ENCODE measurements at regions not wholly inside any gene's neighbourhood (a gene's known extent, or its start where the extent isn't known, plus 50 kb on each side); places are given as distances from the start of the nearest gene placed in this dataset.
"Not testable (repeated sequence)": the region's sequence is repeated elsewhere in the genome, so short reads cannot be mapped to it uniquely, and the experiment has no call there.

DNA sequence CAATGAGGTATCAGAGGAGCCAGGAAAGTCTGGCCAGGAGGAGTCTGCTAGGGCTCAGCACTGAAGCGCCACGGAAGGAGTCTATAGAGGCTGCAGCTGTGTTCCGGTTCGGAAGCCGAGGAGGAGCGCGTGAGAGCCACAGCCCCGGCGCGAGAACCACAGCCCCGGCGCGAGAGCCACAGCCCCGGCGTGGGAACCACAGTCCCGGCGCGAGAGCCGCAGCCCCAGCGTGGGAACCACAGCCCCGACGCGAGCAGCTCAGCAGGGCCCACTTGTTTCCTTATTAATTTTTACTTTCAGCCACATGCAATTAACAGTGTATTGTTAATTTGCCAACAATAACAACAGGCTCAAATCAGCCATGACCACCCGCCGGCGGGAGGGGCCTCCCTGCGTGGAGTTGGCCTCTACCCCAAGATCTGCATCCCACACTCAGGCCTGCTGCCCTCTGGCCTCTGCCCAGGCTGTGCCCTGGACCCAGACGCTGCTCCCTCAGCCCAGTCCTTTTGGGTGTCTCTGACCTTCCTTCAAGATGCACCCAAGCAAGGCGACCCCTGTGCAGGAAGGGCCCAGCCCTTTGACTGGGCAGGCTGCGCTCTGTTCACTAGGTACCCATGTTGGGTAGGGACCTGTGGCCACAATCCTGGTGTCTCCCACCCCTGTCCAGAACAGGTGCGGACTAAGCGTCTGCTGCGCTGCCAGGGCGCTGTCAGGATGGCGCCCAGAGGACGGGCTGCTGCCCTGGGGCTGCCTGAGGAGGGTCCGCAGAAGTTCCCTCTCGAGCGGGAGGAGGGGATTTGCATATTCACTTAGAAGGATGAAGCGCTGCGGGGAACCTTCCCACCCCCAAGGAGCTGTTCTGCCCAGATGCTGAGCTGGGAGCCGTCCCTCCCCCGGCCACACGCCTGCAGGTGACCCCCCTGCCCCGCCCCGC is 113.8 kb downstream of the ADRA2C start:
- Histone ChIP-seq H4K20me1 (ENCODE audit: insufficient read depth, low read length) (no peaks in the 10 kb centered on the region), H3K9me3 (ENCODE audit: low read length) (no peaks in the 10 kb centered on the region), H3K79me2 (ENCODE audit: insufficient read depth, low read depth, low read length) (no peaks in the 10 kb centered on the region), H3K9me2 (ENCODE audit: insufficient read depth, low read length) (no peaks in the 10 kb centered on the region), H3K4me2 (ENCODE audit: low read length) (no peak overlapping the region), H3K27ac (ENCODE audit: low read depth, low read length, poor library complexity, severe bottlenecking) (no peak overlapping the region), H3K4me3 (ENCODE audit: low read depth, low read length, poor library complexity, severe bottlenecking) (no peak overlapping the region), H3K36me3 (ENCODE audit: insufficient read depth, low read length) (no peaks in the 10 kb centered on the region), H2AFZ (ENCODE audit: low read length) (no peak overlapping the region), H3K4me1 (ENCODE audit: insufficient read depth, low read length, poor library complexity, severe bottlenecking) (no peaks in the 10 kb centered on the region)
- ChIA-PET POLR2A (no interaction called here), CTCF (ENCODE audit: unreplicated experiment) (no interaction called here)
- TF ChIP-seq, protein P1, sequence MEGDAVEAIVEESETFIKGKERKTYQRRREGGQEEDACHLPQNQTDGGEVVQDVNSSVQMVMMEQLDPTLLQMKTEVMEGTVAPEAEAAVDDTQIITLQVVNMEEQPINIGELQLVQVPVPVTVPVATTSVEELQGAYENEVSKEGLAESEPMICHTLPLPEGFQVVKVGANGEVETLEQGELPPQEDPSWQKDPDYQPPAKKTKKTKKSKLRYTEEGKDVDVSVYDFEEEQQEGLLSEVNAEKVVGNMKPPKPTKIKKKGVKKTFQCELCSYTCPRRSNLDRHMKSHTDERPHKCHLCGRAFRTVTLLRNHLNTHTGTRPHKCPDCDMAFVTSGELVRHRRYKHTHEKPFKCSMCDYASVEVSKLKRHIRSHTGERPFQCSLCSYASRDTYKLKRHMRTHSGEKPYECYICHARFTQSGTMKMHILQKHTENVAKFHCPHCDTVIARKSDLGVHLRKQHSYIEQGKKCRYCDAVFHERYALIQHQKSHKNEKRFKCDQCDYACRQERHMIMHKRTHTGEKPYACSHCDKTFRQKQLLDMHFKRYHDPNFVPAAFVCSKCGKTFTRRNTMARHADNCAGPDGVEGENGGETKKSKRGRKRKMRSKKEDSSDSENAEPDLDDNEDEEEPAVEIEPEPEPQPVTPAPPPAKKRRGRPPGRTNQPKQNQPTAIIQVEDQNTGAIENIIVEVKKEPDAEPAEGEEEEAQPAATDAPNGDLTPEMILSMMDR (conservative IDR thresholded peaks at IDR 0.05; ENCODE audit: low read length) = no peak
- DNase-seq (ENCODE audit: low spot score) = no peak
- intact Hi-C loops (cut with micrococcal nuclease; ENCODE audit: unreplicated experiment) = loop anchor here (5.0 to 10.0 kb wide), 2 partner anchors 85 to 133 kb away; no protein-coding TSS in a partner anchor
- no TSS peak for BruUV-seq (replicated peaks)

DNA sequence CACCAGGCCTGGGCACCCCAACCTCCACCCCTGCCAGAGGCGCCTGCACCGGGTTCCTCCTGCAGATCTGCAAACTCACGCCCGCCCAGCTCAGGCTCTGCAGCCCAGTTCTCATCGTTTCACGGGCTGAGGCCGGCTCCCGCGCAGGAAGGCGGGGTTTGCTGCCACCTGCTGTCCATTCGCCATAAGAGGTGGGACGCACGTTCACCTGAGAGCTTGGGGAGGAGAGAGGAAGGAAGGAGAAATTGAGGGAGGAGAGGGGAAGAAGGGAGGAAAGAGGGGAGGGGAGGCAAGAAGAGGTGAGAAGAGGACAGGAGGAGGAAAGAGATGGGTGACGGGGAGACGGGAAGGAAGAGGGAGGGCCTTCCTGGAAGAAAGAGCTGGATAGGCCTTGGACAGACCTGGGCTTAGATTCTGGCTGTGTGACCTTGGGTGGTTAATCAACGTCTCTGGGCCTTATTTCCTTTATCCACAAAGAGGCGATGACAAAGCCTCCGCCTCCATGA is 114.5 kb downstream of the ADRA2C start:
- Histone ChIP-seq H3K9me2 (ENCODE audit: insufficient read depth, low read length) (no peaks in the 10 kb centered on the region), H3K27ac (ENCODE audit: low read depth, low read length, poor library complexity, severe bottlenecking) (no peak overlapping the region), H3K36me3 (ENCODE audit: insufficient read depth, low read length) (no peaks in the 10 kb centered on the region), H3K4me1 (ENCODE audit: insufficient read depth, low read length, poor library complexity, severe bottlenecking) (no peaks in the 10 kb centered on the region), H3K4me2 (ENCODE audit: low read length) (no peak overlapping the region), H4K20me1 (ENCODE audit: insufficient read depth, low read length) (no peaks in the 10 kb centered on the region), H3K4me3 (ENCODE audit: low read depth, low read length, poor library complexity, severe bottlenecking) (no peak overlapping the region), H3K79me2 (ENCODE audit: insufficient read depth, low read depth, low read length) (no peaks in the 10 kb centered on the region), H2AFZ (ENCODE audit: low read length) (no peak overlapping the region), H3K9me3 (ENCODE audit: low read length) (no peaks in the 10 kb centered on the region)
- no peak for TF ChIP-seq EZH2phosphoT487 (IDR thresholded peaks at IDR 0.05; ENCODE audit: borderline replicate concordance, low read depth, low read length)
- TF ChIP-seq, protein P1 (conservative IDR thresholded peaks at IDR 0.05; ENCODE audit: low read length) = peak; percentile 84
- peak; percentile 68 for DNase-seq (ENCODE audit: low spot score)
- POLR2A ChIA-PET = no interaction called here
- intact Hi-C loops (cut with micrococcal nuclease; ENCODE audit: unreplicated experiment) = loop anchor here (5.0 to 10.0 kb wide), 2 partner anchors 86 to 133 kb away; no protein-coding TSS in a partner anchor
- BruUV-seq (replicated peaks) = no TSS peak
- CTCF ChIA-PET (ENCODE audit: unreplicated experiment) = no interaction called here

DNA sequence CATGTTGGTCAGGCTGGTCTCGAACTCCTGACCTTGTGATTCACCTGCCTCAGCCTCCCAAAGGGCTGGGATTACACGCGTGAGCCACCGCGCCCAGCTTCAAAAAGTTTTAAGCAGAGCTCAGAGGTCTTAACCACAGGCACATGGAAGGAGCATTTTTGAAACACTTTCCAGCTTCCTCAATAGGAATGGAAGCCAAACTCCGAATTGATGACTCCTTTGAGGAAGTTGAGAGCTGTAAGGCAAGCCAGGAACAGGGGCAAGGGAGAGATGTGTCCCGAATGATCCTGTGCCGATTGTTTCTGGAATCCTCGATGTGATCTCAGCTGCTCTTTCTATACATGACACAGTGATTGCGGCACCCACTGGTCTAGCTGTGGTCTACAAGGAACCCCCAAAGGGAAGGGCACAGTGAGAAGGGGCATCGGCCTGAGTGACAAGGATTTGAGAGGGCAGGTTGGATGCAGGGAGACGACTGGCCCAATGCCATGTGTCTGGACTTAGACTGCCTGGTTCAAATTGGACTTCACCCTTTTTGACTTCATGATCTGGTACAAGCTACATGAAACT is 116.2 kb downstream of the ADRA2C start:
- H2AFZ ChIP-seq (ENCODE audit: low read length); H3K36me3 ChIP-seq (ENCODE audit: insufficient read depth, low read length); H3K9me3 ChIP-seq (ENCODE audit: low read length): not testable (repeated sequence)

DNA sequence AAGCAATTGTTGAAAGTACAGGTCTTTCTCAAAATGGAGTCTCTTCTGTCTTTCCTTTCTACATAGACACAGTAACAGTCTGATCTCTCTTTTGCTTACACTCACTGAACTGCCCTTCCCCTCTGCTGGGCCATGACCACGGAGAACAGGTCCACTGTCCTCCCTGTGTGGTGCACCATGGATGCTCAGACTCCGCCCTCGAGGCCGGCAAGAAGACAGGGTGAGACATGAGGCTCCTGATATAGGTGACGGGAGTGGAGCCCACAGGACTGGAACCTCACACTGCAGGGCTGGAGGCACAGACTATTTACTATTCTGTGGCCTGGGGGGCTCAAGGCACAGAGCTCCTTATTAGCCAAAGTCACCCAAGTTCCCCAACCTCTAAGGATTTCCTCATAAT is 118.1 kb downstream of the ADRA2C start:
- H3K4me2 ChIP-seq (ENCODE audit: low read length); H3K9me3 ChIP-seq (ENCODE audit: low read length); H2AFZ ChIP-seq (ENCODE audit: low read length); H3K36me3 ChIP-seq (ENCODE audit: insufficient read depth, low read length); BruUV-seq (replicated peaks); H3K4me1 ChIP-seq (ENCODE audit: insufficient read depth, low read length, poor library complexity, severe bottlenecking); H3K9me2 ChIP-seq (ENCODE audit: insufficient read depth, low read length); CTCF ChIA-PET (ENCODE audit: unreplicated experiment); H3K4me3 ChIP-seq (ENCODE audit: low read depth, low read length, poor library complexity, severe bottlenecking); H3K27ac ChIP-seq (ENCODE audit: low read depth, low read length, poor library complexity, severe bottlenecking); H3K79me2 ChIP-seq (ENCODE audit: insufficient read depth, low read depth, low read length); DNase-seq (ENCODE audit: low spot score); H4K20me1 ChIP-seq (ENCODE audit: insufficient read depth, low read length): not testable (repeated sequence)
- POLR2A ChIA-PET = interaction anchor here (0.6 kb wide), 1 partner anchor 59 kb away, joined by 3 read pairs; no protein-coding TSS in a partner anchor
- intact Hi-C loops (cut with micrococcal nuclease; ENCODE audit: unreplicated experiment) = loop anchor here (5.0 to 10.0 kb wide), 2 partner anchors 89 to 137 kb away; no protein-coding TSS in a partner anchor

More for the DNA sequence above, 116.2 kb downstream of the ADRA2C start:
- H4K20me1 ChIP-seq (ENCODE audit: insufficient read depth, low read length); DNase-seq (ENCODE audit: low spot score); BruUV-seq (replicated peaks); H3K4me3 ChIP-seq (ENCODE audit: low read depth, low read length, poor library complexity, severe bottlenecking); H3K27ac ChIP-seq (ENCODE audit: low read depth, low read length, poor library complexity, severe bottlenecking); H3K4me2 ChIP-seq (ENCODE audit: low read length); H3K4me1 ChIP-seq (ENCODE audit: insufficient read depth, low read length, poor library complexity, severe bottlenecking); POLR2A ChIA-PET; H3K9me2 ChIP-seq (ENCODE audit: insufficient read depth, low read length); H3K79me2 ChIP-seq (ENCODE audit: insufficient read depth, low read depth, low read length): not testable (repeated sequence)
- intact Hi-C loops (cut with micrococcal nuclease; ENCODE audit: unreplicated experiment) = loop anchor here (5.0 to 10.0 kb wide), 2 partner anchors 88 to 135 kb away; no protein-coding TSS in a partner anchor
- CTCF ChIA-PET (ENCODE audit: unreplicated experiment) = interaction anchor here (0.6 kb wide), 1 partner anchor 28 kb away, joined by 3 read pairs; no protein-coding TSS in a partner anchor

All from OCI-LY7 (cell line).